Ishikawa (cell line): ENCODE measurements at regions not wholly inside any gene's neighbourhood (a gene's known extent, or its start where the extent isn't known, plus 50 kb on each side); places are given as distances from the start of the nearest gene placed in this dataset.

Experiments
- CEBPB ChIP-seq: IDR thresholded peaks from 2 replicates; pipeline ENCODE4 v1.6.1; 2012
- CREB1 ChIP-seq: IDR thresholded peaks from 2 replicates; pipeline ENCODE4 v1.6.1; 2012; ENCODE audit warnings: low read depth
- EGR1 ChIP-seq: IDR thresholded peaks from 2 replicates; pipeline ENCODE4 v1.6.1; 2012
- EP300 ChIP-seq: IDR thresholded peaks from 2 replicates; pipeline ENCODE4 v1.6.1; 2012; ENCODE audit warnings: borderline replicate concordance
- FOXM1 ChIP-seq: IDR thresholded peaks from 2 replicates; pipeline ENCODE4 v1.6.1; 2012; ENCODE audit warnings: low read depth, borderline replicate concordance
- MAX ChIP-seq: IDR thresholded peaks from 2 replicates; pipeline ENCODE4 v1.6.1; 2012
- NFIC ChIP-seq: IDR thresholded peaks from 2 replicates; pipeline ENCODE4 v1.6.1; 2012
- RAD21 ChIP-seq: IDR thresholded peaks from 2 replicates; pipeline ENCODE4 v1.6.1; 2012; ENCODE audit warnings: low read depth
- REST ChIP-seq: IDR thresholded peaks from 2 replicates; pipeline ENCODE4 v1.6.1; 2012; ENCODE audit warnings: low read depth, mild to moderate bottlenecking
- TAF1 ChIP-seq: IDR thresholded peaks from 2 replicates; pipeline ENCODE4 v1.6.1; 2012; ENCODE audit warnings: low read depth, mild to moderate bottlenecking
- TCF12 ChIP-seq: IDR thresholded peaks from 2 replicates; pipeline ENCODE4 v1.6.1; 2012; ENCODE audit warnings: low read depth
- TEAD4 ChIP-seq: IDR thresholded peaks from 2 replicates; pipeline ENCODE4 v1.6.1; 2012
- YY1 ChIP-seq: IDR thresholded peaks from 2 replicates; pipeline ENCODE4 v1.6.1; 2012; ENCODE audit warnings: low read depth
- ZBTB7A ChIP-seq: IDR thresholded peaks from 2 replicates; pipeline ENCODE4 v1.6.1; 2012; ENCODE audit warnings: low read depth
- TF ChIP-seq, protein P1 (sequence below): IDR thresholded peaks from 2 replicates; pipeline ENCODE4 v1.6.1; 2012

- no peak for TF ChIP-seq MAX
- no peak for TF ChIP-seq CREB1
- TF ChIP-seq REST: no peak
- TF ChIP-seq TAF1: no peak
- no peak for TF ChIP-seq YY1
- no peak for TF ChIP-seq TCF12
- no peak for TF ChIP-seq RAD21
- TF ChIP-seq, protein P1, sequence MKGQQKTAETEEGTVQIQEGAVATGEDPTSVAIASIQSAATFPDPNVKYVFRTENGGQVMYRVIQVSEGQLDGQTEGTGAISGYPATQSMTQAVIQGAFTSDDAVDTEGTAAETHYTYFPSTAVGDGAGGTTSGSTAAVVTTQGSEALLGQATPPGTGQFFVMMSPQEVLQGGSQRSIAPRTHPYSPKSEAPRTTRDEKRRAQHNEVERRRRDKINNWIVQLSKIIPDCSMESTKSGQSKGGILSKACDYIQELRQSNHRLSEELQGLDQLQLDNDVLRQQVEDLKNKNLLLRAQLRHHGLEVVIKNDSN: no peak
- no peak for TF ChIP-seq CEBPB
- TF ChIP-seq ZBTB7A: no peak
- TF ChIP-seq FOXM1: no peak
- TF ChIP-seq NFIC: no peak
- no peak for TF ChIP-seq EGR1
- TF ChIP-seq EP300: no peak
- no peak for TF ChIP-seq TEAD4
These were observed 1217.0 kb upstream of the ZEB2 start for GRCh38 chr2:145736871-145737270.

DNA sequence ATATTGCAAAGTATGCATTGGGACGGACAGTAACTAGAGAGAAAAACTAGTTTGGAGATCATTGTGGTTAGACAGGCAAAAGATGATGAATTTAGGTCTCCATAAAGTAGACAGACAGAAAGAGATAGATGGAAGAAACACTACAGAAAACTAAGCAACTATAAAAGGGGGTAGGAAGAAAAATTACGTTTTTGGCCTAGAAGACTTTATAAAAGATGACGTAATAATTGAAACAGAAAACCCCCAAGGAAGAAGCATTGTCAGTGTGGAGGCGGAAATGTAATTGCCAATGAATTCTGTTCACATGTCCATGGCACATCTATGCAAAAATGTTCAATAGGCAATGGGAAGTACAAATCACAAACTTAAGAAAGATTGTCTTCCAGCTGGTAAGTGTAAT, 1211.5 kb upstream of the ZEB2 start:
- TF ChIP-seq TCF12 (no peak), REST (no peak), MAX (no peak), CREB1 (no peak), TEAD4 (no peak), NFIC (no peak), YY1 (no peak), RAD21 (no peak; the same call in 1 of the 2 replicates), EGR1 (no peak), ZBTB7A (no peak), EP300 (no peak), TAF1 (no peak), CEBPB (no peak), FOXM1 (no peak)
- TF ChIP-seq, protein P1: no peak

DNA sequence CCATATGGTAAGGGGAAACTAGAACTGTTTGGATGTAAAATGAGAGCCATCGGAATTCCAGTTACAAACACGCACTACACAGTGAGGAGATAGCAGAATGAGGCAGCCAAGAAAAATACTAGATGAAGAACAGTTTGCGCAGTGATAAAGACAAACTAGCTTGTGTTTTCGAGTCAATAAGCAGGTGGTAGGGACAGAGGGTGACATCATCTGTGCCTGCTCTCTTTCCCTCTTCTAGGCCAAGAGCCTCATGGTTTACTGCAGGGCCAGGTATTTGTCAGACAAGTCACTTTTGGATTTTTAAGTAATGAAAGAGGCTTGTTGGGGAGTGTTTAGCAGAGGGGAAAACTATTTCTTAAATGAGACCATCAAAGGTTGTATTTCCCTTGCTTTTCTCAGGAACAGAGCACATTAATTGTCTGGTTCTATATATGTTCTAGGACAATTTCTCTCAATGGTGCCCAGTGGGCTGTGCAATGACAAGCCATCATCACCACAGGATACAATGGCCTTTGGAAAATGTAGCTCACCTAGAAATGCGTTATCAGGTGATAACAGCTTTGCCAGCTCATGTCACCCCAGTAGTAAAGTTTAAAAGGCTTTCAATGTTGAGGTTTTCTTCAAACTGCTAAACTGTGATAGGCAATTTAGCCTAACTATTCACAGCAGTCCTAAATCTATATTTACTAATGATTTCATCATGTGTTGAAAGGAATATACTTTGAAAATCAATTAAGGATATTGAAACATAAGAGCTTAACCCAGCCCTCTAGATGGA, 1210.3 kb upstream of the ZEB2 start:
- no peak for TF ChIP-seq CREB1
- no peak for TF ChIP-seq FOXM1
- TF ChIP-seq, protein P1: no peak
- TF ChIP-seq MAX: no peak
- TF ChIP-seq CEBPB: no peak
- no peak for TF ChIP-seq NFIC
- no peak for TF ChIP-seq TAF1
- no peak for TF ChIP-seq TEAD4
- no peak for TF ChIP-seq REST
- TF ChIP-seq ZBTB7A: no peak
- TF ChIP-seq RAD21: no peak
- no peak for TF ChIP-seq YY1
- TF ChIP-seq TCF12: no peak

DNA sequence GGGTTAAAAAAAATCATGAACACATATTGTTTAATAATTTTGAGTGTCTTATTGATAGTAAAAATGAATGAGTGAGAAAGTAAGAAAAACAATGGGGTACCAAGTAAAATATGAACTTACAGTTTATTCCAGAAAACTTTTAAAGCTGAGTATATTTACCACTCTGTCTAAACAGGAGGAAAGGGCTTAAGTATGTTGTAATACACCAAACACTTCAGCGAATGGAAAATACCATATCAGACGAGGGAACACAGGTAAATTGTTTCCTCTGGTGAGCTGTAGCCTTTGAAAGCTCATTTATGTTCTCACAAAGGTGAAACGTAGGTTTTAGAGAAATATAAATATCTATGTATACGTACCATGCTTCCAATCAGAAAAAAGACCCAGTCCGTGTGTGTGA, 1209.6 kb upstream of the ZEB2 start:
- TF ChIP-seq MAX (no peak), YY1 (no peak), NFIC (no peak), CEBPB (no peak), FOXM1 (no peak), RAD21 (no peak), TEAD4 (no peak), TCF12 (no peak), TAF1 (no peak), ZBTB7A (no peak), CREB1 (no peak), EP300 (no peak), REST (no peak), EGR1 (no peak)
- TF ChIP-seq, protein P1: no peak
